ENCODE measurements at regions not wholly inside any gene's neighbourhood (a gene's known extent, or its start where the extent isn't known, plus 50 kb on each side); places are given as distances from the start of the nearest gene placed in this dataset.
A peak's percentile ranks its signal among the peaks of the same experiment; 100 is the strongest.

GRCh38 chr3:180188512-180189309, 152.0 kb upstream of the PEX5L start:
- DNase-seq = no peak

GRCh38 chr3:180189310-180189648, 152.5 kb upstream of the PEX5L start:
- no peak for DNase-seq

GRCh38 chr3:180196658-180197057, 159.9 kb upstream of the PEX5L start:
- no peak for DNase-seq

- DNase-seq = peak; percentile 31
Measured at GRCh38 chr3:180199417-180199995, 162.8 kb upstream of the PEX5L start.

GRCh38 chr3:180215866-180216265, 179.1 kb upstream of the PEX5L start:
- no peak for DNase-seq

GRCh38 chr3:180223268-180223667, 186.5 kb upstream of the PEX5L start:
- no peak for DNase-seq

- DNase-seq = no peak
Measured at GRCh38 chr3:180229113-180229512, 192.4 kb upstream of the PEX5L start.

- DNase-seq = no peak
Measured at GRCh38 chr3:180239939-180240338, 203.2 kb upstream of the PEX5L start.

DNA sequence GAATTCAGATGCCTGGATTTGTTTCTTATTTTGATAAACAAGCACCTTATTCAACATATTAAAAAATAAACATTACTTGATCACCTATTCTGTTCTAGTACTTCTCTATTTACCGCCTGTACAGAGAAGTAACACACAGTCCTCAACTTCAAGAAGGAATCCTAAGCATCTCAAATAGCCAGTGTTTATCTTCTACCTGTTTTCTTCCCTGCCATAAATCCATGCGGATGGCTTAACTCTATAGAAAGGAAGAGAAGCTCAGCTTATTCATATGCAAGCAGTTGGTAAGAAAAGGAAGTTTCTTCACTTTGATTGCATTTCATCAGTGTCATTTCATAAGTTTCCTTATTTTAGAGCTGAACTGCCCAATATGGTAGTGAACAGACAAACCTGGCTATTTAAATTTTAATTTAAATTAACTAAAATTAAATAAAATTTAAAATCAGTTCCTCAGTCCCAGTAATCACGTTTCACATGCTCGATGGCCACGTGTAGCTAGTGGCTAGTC, 210.0 kb upstream of the PEX5L start:
- no peak for DNase-seq

DNA sequence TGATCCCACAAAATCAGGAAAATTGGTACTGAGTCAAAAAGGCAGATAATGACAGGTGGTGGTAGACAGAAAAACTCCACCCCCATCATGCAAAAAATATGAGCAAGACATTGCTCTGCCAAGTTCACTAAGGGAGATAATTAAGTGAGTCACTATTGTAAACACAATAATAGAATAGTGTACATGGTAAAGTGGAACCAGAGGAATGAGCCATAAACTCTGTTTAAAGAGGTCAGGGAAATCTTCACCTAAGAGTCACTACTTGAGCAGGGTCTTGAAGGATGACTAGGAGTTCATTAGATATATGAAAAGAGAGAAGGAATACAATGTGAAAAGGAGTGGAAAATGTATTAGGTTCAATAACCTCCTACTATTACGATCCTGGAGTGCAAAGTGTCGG, 213.4 kb upstream of the PEX5L start:
- DNase-seq = no peak

DNA sequence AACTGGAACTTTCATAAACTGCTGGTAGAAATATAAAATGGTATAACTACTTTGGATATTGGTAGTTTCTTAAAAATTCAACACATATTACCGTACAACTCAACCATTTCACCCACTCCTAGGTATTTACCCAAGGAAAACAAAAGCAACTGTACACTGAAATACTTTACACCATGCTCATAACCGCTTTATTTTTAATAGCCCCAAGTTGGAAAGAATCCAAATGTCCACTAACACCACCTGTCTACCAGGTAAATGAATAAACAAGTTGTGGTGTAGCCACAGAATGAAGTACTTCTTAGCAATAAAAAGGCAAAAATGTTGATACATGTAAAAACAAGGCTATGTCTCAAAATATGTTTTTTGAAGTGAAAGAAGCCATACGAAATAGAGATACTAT, 215.9 kb upstream of the PEX5L start:
- DNase-seq = peak; percentile 73

DNA sequence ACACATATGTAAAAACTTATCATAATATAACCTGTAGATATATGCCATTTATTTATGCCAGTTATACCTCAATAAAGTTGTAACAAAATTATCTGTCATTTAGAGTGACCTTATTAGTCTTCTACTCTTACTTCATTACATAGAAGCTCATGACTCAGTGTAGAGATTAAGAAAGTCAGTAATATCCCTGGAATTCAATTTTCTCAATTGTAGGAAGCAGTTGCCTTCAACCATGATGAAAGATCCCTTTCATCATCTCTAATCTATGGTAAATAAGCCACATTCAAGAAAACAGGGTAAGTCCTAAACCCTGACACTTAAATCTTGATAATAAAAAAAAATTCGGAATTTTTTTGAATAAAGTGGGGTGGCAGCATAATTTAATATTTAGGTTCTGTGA, 216.5 kb upstream of the PEX5L start:
- no peak for DNase-seq

GRCh38 chr3:180264479-180264878, 227.7 kb upstream of the PEX5L start:
- no peak for DNase-seq

DNA sequence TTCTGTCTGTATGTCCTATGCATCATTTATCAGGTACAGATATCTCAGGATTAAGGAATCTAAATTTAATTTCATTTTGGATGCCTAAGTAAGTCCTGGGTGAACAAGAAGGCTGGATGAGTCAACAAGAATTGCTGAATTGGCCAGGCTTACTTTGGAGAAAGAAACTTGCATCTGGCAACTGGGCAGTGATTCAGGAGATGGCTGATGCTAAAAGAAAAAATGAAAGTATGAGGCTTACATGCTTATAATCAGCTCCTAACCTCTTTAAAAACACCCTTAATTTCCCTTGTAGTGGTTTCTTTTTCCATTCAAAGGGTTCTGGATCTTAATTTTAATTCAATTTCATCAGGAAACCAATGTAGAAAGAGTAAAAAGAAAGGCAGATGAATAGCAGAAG, 228.8 kb upstream of the PEX5L start:
- no peak for DNase-seq

DNA sequence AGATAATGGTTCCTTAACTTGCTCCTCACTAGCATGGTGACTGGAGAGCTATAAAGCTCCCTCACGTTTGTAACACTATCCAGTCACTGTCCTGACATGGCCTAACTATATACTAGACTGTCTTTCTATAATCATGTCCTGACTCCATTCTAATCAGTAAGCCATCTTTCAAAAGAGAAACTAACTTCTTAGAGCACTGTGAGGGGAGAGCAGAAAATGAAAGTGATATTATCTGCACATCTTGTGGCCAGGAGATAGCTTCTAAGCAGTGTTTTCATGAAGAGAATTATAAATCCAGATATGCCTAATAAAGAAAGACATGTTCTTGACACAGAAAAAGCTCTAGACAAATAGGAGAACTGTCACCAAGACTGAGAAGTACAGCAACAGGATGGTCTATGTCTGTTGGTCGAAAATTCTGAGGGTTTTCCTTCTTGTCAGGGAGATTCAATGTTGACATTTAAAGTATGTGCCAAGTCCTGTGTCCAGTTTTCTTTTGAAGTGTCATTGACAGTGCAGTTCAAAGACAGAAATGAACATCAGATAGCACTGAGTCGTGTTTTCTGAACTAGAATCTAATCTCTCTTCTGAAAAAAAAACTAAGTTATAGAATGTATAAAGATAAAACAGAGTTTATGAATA, 230.6 kb upstream of the PEX5L start:
- no peak for DNase-seq

DNA sequence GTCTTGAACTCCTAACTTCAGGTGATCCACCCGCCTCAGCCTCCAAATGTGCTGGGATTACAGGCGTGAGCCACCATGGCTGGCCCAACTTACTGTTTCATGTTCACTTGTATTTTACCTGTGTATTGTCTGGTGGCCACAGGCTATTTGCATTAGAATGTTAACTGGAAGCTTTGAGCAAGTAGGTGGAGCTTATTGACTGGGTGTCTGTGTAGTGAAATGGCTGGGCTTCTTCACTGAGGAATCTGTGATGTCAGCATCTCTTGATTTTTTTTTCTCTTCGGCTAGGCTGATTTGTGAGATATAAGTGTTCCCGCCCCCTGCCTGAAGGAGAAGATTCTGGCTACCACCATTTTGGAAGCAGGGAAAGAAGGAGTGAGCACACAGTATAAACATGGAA, 237.8 kb upstream of the PEX5L start:
- no peak for DNase-seq

DNA sequence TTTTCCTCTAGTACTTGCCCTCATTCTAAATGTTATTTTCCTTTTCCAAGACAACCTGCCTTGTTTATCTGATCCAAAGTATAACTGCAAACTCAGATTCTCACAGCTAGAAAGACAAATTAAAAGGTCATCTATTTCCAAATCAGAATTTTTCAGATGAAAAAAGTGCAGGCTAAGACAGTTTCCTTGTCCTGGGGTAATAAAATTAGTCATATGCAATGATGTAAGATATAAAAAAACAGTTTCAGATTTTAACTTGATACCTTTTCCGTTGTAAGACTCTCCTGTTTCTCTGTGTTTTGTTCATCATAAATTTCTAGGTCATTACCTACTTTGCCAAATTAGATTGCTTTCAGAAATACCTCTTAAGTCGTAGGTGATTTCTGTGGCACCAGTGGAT, 238.4 kb upstream of the PEX5L start:
- DNase-seq = no peak

GRCh38 chr3:180277041-180277440, 240.3 kb upstream of the PEX5L start:
- no peak for DNase-seq

DNA sequence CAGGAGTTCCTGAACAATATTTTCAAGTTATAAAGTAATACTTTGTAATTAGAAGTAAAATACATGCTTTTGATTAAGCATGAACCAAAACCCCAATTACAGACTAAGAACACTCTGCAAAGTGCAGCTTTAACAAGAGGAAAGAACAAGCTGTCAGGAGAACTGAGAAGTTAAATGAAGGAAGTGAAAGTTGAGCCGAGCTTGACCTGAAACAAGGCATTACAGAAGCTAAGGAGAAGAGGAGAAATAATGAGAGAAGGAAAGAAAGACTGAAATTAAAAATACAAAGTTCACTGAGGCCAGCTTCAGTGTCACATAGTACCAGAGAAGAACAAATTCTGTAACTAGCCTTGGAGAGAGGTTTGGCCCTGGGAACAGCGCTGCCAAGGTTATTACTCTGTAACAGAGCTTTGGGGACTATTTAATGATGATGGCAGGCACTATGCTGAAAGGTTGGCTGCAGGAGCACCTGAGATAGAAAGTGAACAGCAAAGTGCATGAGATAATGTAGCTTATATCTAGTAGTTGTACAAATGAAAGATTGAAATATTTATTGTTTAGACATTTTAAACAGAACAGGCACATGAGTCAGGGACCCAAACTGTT, 241.9 kb upstream of the PEX5L start:
- DNase-seq = no peak

- no peak for DNase-seq
Measured at GRCh38 chr3:180280555-180280954, 243.8 kb upstream of the PEX5L start.

GRCh38 chr3:180282386-180282785, 245.6 kb upstream of the PEX5L start:
- no peak for DNase-seq

DNA sequence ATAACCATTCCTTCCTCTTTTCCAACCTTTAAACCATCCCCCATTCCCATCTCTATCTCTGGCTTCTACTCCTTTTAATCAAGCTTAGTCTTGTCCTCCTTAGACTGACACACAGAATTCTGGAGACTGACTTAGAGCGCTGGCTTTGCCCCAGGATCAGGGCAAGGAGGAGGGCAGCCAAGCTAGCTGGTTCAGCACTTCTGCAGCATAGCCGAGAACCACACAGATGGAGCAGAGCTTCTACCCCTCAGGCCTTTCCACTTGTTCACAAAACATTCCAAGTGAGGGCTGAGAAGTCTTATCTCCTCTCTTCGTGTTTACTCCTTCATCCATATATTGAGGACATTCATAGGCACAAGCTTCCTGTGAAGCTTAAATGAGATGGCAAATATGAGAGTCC, 246.5 kb upstream of the PEX5L start:
- DNase-seq = no peak

DNA sequence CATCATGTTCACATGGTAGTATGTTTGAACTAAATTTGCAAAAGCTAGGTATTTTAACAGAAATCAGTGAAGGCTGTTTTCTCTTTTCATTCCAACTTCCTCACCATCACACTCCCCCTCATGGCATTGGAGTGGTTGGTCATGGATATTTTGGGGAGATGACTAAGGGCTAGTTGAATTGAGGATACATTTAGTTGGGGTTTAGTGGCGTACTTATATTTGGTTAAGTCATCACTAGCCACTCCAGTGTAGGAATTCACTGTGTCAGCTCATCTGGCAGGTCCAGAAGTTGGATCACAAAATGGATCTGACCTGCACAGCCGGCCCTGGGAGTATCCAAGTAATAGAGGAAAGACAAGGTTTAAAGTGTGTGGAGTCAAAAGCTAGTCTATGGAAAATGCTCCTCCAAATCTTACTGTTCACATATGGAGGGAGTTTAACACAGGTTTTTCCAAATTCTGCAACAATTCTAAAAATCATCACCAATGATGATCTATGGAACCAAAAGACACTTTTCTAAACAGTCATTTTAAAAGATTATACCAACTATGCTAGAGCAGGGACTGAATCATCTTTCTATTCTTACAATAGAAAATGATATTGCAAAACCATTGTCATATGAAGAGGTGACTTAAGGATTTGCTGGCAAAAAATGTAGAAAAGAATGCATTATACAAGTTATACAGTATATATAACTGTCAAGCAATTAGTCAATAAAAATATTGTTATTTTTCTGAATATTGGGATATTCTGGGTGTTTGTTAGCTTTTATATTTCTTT, 247.8 kb upstream of the PEX5L start:
- DNase-seq = no peak
